NCI-H345 treated with DMSO at 0.1 percent for 48 hours (cell line): ENCODE measurements at regions not wholly inside any gene's neighbourhood (a gene's known extent, or its start where the extent isn't known, plus 50 kb on each side); places are given as distances from the start of the nearest gene placed in this dataset.
"Not testable (repeated sequence)": the region's sequence is repeated elsewhere in the genome, so short reads cannot be mapped to it uniquely, and the experiment has no call there.

Experiments used
- DNase-seq: peaks from one replicate; lab custom pipeline; 2025; ENCODE audit not compliant: unreplicated experiment; lab: John Stamatoyannopoulos, UW

DNA sequence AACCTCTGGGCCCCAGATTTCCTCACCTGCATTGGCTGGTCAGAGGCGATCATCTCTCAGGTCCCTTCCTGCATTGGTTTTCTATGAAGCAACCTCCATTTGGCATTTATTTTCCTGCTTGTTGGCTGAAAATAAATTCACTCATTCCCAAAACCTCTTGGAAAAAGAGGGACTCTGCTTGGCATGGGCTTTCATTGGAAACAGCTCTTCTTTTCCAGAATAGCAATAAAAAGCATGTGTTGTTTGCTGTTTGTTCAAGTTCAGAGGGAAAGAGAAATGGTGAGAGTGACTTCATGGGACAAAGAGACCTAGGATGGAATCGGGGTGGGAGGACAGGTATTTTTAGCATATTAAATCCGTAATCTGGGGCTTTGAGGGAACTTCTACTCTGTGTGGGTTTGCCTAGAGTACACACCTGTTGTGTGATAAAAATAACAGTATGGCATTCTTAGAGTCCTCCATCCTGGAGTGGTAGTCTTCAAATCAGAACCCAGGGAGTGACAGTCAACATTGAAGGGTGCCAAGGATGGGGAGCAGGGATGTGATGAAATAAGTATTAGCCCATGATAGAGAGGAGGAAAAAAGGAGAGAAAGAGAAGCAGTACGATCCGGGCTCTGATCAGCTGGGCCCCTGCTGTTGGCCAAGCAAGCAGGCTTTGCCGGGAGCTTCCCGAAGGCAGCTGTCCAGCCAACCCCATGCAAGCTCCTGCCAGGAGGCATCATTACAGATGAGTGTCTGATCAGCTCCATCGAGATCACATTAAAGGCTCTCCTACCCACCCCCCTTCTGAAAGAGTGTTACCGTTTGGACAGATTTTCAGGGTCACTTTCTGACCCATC lies 131.9 kb upstream of the NFIA start:
- no peak for DNase-seq

DNA sequence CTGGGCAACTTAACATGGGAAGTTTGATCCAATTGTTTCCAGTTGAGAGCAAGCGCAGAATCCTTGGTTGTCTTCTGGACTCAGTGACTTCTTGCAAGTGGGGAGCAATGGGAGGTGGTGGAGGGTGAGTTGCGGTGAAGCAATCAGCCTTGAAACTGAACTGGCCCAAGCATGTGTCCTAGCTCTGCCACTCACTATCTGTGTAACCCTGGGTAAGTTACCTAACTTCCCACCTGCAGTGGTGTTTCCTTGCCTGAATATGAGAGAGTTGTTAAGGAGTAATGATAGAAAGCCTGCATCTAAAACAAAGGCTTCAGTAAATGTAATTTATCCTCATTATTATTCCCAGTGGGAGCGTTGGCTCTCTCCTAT lies 132.5 kb upstream of the NFIA start:
- no peak for DNase-seq

DNA sequence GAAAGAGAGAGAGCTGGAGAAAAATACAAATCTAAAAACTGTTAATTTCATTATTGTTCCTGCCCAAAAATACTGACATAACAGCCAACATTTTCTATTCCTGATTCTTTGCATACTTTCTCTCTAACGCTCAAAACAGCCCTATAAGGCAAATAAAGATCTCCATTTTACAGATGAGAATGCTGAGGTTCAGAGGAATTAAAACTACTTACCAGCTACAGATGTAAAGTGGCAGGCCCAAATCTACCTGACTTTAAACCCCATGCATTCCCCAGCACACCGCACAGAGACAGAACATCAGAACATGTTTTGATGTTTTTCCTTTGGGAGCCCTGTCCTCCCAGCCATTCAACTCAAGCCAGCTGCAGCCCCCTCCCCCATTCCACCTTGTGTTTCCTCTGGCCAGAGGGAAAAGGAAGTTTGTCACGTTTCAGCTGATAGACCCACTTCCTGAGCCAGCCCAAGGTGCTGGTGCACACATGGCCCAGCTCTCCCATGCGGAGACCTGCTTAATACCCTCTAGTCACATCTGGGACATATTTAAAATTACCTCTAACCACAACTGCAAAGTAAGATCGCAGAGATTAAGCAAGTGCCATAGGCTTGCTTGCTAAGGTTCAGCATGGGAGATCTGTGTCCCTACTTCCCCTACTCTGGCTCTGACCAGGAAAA lies 133.1 kb upstream of the NFIA start:
- DNase-seq = no peak

DNA sequence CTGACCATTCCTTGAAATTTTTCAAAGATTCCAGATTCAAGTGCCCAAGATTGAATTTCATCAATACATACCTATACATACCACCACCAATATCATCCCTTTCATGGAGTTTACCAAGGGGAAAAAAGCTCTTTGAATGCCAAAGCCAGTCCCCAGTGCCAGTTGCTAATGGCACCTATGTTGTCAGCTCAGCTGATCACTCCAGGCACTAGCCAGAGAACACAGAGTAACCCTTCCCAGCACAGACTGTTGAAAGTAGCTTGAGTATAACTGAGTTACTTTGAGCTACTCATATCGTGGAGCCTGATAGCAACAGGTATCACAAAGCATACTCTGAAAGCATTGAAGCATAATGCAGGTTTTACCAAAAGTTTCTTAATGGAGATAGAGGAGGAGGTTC lies 133.9 kb upstream of the NFIA start:
- no peak for DNase-seq

DNA sequence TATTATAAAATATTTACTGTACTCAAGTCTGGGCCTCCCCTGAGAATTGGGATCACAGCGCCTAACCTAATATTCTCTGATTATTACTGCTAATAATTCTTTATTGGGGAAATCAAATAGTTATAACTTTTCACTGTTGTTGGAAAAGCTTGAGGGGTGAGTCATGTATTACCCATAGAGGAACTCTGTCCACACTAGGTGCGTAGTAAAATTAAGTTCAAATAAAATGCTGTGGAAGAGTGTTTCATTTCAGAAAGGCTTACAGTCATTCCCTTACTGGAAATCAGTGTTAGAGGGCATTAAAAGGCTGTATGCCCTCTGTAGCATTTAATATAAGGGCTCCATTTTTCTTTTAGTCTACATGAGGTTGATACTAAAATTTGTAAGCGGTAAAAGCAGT lies 135.0 kb upstream of the NFIA start:
- no peak for DNase-seq

DNA sequence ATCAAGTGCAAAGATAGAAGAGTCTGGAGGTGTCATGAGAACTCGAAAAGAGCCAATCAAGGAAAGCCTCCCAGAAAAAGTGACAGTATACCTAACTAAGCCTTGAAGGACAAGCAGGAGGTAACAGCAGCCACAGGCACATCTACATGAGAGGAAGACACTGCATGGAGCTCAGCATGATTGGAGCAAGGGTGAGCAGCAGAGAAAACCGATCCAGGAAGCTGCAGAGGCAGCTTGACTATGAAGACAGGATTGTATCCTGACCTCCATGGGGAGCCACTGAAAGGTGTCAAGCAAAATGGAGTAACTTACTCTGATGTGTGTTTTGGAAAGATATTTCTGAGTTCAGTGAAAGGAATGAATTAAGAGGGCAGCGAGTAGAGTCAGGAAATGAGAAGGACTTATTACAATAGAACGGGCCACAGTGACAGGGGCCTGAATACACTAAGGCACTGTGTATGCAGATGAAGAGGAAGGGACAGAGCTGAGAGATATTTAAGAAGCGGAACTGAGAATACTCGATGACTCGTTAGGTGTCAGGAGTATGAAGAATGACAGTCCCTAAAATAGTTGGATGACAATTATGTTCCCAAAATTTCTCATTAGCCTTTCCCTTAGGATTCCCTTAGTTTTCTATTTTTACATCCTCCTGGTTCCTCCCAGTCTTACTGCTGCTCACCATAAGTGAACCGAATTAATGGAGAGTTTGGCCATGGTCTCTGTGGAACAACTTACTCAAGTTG lies 139.3 kb upstream of the NFIA start:
- no peak for DNase-seq

DNA sequence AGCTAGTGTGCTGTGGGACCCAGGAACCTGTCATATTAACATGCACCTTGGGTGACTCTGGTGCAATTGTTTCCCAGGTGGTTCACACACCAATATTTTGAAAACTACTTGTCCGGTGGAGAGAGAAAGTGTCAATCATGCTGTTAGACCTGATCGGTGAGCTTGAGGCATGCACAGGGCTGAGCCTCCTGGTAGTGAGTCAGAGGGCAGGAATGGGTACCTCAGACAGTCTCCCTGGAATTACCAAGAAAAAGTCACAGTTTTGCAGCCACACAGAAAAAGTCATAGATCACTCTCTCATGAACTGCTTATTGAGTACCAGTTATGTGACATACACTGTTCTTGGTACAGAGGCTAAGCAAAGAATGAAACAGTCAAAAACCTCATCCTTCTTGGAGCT lies 140.1 kb upstream of the NFIA start:
- DNase-seq = no peak

DNA sequence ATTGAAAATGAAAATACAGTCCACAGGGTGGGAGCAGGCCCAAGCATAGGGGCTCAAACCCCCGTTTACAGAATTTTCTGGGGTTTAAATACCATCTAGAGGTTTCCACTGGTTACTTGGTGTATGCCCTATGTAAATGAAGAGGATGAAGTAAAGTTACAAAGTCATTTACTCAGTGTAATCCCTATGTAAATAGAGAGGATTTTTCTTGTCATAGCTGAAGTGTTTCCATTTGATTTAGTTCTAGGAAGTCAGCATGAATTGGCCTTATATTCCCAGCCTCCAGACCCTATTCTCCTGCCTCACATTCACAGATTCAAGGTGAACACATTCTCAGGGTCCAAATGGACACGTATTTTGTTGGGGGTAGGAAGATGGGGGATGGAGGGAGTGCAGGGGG lies 141.7 kb upstream of the NFIA start:
- not testable (repeated sequence) for DNase-seq

DNA sequence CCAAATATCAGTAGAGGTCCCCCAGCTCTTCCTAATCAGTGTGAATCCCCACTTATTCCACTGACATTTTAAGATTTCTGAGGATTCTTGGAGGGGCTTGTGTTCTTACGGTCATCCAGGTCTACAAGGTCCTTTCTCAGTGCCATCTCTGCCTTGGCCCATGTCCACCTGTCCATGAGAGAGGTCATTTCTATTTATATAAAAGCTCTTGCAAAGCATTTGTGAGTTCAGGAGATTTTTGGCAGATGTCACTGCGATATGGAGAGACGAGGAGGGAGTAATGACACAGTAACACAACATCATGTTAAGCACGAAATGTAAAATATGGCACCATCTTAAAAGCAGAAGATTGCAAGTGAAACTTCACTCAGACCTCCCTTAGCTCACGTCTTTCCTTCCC lies 144.6 kb upstream of the NFIA start:
- DNase-seq = no peak

DNA sequence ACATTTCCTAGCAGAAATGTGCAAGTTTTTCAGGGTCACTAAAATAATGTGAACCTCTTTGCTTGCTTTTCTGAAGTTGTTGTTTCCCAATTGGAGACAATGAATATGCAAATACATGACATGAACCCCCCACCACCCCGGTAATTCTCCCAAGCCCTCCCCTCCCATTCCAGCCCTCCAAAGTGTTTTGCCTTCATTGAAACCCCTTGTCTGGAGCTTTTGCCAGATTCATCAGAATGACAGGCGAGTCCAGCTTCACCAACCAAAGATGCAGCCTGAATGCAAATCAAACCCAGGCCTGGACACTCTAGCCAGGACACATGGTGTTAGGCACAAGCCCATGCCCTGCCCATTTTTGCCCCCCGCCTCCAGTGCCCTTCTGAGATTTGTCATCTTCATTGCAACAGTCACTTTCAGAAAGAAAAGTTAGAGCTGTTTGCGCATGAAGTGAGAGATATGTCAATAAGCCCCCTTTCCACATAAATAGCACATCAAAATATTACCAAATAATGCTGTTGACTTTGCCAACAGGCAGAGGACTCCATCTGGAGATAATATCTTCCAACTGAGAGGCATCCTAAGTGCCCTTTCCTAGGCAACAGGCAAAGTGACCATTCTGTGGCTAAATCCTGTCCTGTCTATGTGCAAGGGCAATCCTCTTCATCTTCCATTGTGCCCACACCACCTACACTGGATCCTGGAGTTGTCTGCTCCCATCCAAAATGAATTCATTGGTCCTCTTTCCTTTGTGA lies 145.6 kb upstream of the NFIA start:
- DNase-seq = no peak

DNA sequence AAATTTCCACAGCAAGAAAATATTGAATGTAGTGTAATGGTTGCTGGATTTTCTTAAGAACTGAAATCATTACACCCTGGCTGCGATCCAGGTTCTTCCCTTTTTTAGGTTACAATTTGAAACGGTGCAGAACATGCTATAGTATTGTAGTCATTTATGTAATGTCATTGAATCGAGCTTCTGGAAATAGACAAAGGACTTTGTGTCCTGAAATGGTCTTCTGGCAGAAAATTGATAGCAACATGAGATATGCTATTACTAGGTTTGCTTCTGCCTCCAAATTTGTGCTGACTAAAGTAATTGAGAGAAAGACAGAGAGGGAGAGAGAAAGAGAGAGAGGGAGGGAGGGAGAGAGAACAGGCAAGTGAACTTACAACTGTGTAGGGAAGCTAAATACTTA lies 146.2 kb upstream of the NFIA start:
- DNase-seq = peak; percentile 78

DNA sequence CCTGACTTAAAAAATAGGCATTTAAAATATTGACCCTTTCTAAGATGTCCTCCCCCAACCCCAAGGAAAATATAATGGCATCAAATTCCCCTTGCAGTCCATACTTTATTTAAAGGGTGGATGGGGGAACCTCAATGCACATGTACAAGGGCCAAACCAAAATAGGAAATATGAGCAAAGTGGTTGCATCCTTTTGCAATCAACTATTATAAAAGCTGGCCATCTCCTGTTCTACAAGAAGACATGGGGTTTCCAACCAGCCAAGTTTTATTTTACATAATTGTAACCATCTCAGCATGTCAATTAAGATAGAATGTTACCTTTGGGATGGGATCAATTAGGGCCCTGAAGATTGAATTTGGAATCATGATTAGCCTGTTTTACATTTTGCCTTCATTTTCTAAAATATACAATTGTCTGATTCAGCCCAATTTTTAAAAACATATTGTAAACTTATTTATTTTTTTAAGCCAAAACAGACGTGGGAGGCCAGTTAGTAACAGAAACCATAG lies 146.7 kb upstream of the NFIA start:
- DNase-seq = no peak

DNA sequence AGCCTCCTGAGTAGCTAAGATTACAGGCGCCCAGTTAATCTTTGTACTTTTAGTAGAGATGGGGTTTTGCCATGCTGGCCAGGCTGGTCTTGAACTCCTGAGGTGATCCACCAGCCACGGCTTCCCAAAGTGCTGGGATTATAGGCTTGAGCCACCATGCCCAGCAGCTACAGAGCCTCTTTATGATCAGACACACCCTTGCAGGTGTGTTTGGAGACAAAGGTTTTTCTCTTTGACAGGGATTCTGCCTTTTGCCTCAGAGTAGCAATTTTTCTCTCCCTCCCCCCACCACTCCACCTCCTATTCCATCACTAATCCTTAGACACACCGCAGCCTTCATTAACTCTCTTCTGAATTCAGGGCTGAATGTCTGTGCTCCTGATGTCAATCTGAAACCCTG lies 152.2 kb upstream of the NFIA start:
- no peak for DNase-seq

DNA sequence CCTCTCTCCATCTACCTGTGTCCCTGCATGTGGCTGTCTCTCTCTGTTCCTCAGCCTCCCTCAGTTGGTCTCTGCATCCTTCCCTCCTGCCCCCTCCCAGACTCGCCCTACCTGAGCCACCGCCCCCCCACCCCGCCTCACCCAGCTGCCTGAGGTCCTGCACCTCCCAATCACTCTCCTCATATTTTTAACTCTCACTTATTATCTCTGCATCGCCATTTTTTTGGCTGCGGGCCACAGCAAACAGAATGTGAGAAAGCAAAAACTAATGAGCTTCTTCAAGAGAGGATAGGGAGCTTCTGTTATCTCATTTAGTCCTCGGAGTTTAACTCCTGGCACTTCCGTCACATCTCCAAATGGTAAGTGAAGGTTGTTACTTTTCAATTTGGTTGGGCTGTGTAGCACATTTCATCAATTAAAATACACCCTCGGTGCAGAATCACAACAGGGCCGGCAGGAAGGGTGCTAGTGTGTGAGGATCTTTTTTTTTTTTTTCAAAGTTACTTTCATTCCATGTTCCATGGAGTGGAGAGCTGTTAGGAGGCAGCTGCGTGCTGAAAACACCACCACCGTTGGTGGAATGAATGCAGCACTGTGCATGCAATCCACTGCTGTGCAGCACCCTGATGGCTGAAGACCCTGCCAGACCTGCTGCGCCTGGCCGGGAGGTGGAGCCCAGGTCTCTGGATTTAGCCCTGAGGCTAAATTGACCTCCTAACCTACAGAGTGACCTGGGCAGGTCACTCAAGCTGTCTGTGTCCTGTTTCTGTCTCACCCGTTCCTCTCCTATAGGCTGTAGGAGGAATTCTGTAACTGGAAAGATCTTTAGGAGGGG lies 157.2 kb upstream of the NFIA start:
- DNase-seq = peak; percentile 66

DNA sequence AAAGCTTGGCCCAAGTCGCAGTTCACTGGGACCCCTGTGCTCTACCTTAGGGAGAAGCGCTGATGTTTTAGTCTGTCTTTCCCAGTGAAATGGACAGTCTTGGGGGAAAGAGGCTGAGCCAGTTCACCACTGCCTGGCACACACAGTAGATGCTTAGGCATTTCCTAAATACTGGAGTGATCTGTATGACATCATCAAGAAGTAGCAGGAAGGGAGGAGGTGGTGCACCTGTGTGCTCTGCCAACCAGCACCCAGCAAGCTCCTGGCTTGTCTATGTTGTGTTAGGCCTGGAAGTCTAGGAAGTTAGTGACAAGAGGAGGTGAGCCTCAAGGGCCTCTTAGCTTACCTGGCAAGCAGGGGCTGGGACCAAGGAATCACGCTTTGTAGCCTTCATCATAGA lies 158.2 kb upstream of the NFIA start:
- no peak for DNase-seq

DNA sequence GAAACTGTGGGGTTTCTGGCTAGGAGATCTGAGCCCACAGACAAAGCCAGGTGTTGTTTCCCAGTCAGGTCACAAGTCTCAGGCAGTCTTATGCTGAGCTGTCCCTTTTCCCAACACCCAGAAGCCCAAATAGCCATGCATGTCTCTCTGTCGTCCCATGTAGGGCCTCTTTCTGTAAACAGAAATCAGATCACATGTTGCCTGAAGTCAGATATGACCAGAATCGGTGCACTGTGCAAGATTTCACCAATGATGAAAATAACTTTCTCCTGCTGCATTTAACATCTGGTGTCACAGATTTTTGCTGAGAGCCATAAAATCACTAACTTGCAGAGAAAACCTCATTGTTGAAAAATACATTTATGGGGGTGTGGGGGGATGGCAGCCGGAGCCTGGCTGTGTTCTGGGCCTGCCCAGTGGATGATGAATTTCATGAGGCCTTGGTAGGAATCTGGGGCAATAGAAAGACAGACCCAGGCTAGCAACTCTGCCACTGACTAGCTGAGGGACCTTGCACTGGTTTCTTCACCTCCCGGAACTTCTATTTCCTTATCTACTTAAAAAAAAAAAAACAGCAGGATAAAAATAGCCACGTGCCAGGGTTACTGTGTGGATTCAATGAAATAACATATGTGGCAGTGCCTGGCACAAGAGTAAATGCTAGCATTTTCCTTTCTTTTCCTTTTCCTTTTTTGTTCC lies 158.8 kb upstream of the NFIA start:
- DNase-seq = no peak

DNA sequence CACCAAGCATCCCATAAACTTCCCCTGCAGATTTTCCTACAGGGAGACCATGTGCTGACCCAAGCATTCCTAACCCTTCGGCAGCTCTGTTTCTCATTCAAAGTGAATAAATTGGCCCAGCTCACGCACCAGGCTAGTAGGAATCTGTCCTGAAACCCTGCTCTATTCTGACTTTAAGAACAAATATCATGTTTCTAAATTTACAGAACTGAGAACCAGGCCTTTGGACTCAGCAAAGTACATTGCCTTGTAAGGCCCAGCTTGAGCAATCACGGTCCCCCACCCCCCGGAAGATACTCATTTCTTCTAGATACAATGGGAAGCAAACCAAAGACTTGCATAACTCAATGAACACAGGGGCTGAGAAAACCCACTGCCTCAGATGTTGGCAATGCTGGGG lies 160.1 kb upstream of the NFIA start:
- no peak for DNase-seq

DNA sequence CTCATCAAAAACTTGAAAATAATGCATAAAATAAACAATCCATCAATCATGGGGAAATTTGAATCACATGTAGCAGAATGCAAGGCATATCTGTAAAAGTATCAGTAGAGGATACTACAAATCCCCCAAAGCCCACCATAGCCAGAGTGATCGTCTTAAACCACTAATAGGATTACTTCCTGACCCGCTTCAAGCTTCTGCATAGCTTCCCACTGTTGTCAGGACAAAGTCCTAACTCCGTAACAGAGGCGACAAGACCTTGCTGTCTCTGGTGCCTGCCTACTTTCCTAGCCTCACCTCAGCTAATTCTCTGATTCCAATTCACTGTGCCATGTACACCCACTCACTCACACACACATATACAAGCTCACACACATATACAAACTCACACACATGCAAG lies 161.2 kb upstream of the NFIA start:
- DNase-seq = no peak

DNA sequence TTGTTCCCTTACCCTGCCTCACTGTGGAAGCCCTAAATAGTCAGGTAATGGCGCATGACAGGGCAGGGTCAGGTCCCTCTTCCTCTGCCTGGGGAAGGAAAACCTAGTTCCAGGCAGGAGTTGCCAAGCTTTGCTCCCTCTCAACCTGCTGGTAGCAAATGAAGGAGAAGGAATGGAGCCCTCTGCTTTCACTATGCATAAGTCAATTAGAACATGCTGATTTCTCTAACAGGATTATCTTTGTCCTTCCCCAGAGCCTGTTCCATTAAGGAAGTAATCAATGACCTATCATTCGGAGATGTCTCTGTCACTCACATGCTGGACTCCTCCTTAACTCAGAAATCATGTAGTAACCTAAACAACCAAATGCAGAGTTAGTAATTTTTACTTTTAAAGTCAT lies 161.8 kb upstream of the NFIA start:
- DNase-seq = no peak

DNA sequence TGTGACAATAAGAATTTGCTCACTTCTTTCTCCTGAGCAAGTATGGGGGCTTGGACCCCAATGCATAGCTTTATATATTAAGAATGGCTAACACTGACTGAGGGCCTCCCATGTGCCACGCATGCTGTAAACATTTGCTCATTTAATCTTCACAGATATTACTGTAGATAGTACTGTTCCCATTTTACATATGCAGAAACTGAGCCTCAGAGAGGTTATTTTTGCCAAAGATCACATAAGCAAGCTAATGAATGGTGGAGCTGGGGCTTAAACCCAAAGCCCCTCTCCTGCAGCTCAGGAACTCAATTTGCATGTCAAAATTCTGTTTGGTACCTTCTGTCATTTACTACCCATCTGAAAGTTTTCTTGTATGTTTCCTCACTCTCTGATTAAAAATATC lies 163.5 kb upstream of the NFIA start:
- DNase-seq = no peak
